Panc1 (cell line): ENCODE measurements at regions not wholly inside any gene's neighbourhood (a gene's known extent, or its start where the extent isn't known, plus 50 kb on each side); places are given as distances from the start of the nearest gene placed in this dataset.

ENCODE experiments used
- CTCF ChIP-seq: fragments of 450-650 bp; IDR thresholded peaks from 2 replicates; pipeline ENCODE4 v1.5.1; 2017; ENCODE audit warnings: mild to moderate bottlenecking
- POLR2AphosphoS5 ChIP-seq: IDR thresholded peaks from 2 replicates; pipeline ENCODE4 v1.6.1; 2012; ENCODE audit warnings: mild to moderate bottlenecking, low read depth, low read length, moderate library complexity

- TF ChIP-seq CTCF (no peak), POLR2AphosphoS5 (no peak)
These were observed 534.0 kb upstream of the ANKRD30A start for GRCh38 chr10:36591436-36591835.
